ENCODE measurements at regions not wholly inside any gene's neighbourhood (a gene's known extent, or its start where the extent isn't known, plus 50 kb on each side); places are given as distances from the start of the nearest gene placed in this dataset.

GRCh38 chr2:8418721-8419120 lies 263.1 kb upstream of the ID2 start:
- TF ChIP-seq CTCF (IDR thresholded peaks at IDR 0.05; ENCODE audit: low read depth, low read length, missing input control) (no peak), JUND (IDR thresholded peaks at IDR 0.05) (no peak), ZBTB33 (IDR thresholded peaks at IDR 0.05) (no peak), HNF4G (IDR thresholded peaks at IDR 0.05) (no peak), RAD21 (IDR thresholded peaks at IDR 0.05) (no peak), REST (IDR thresholded peaks at IDR 0.05) (no peak), YY1 (IDR thresholded peaks at IDR 0.05) (no peak), MAX (IDR thresholded peaks at IDR 0.05) (no peak), TAF1 (conservative IDR thresholded peaks at IDR 0.05) (no peak), ATF3 (IDR thresholded peaks at IDR 0.05) (no peak), EGR1 (IDR thresholded peaks at IDR 0.05; ENCODE audit: low read depth in 2 of 2) (no peak), GABPA (IDR thresholded peaks at IDR 0.05 in 1 of 2, conservative IDR thresholded peaks at IDR 0.05 in 1 of 2) (no peak), FOXA1 (IDR thresholded peaks at IDR 0.05) (no peak), SP1 (IDR thresholded peaks at IDR 0.05) (no peak)
